Ecto neural progenitor cell (in vitro differentiated cells): ENCODE measurements at regions not wholly inside any gene's neighbourhood (a gene's known extent, or its start where the extent isn't known, plus 50 kb on each side); places are given as distances from the start of the nearest gene placed in this dataset.
"Not testable (repeated sequence)": the region's sequence is repeated elsewhere in the genome, so short reads cannot be mapped to it uniquely, and the experiment has no call there.

Source experiments
- DNase-seq: peaks from one replicate; pipeline ENCODE4 v3.0.0-alpha.2; 2018; ENCODE audit warnings: low spot score

- DNase-seq, result no peak
These were observed 808.4 kb upstream of the CITED2 start for GRCh38 chr6:140182821-140183220.

- no peak for DNase-seq
These were observed 807.4 kb upstream of the CITED2 start for GRCh38 chr6:140181876-140182275.

- no peak for DNase-seq
These were observed 805.9 kb upstream of the CITED2 start for GRCh38 chr6:140180306-140180705.

- no peak for DNase-seq
These were observed 804.5 kb upstream of the CITED2 start for GRCh38 chr6:140178935-140179334.

- DNase-seq, result no peak
These were observed 804.1 kb upstream of the CITED2 start for GRCh38 chr6:140178520-140178919.

- DNase-seq, result no peak
These were observed 801.9 kb upstream of the CITED2 start for GRCh38 chr6:140176306-140176705.

GRCh38 chr6:140175486-140175885, 801.0 kb upstream of the CITED2 start:
- DNase-seq, result no peak

- DNase-seq, result no peak
These were observed 800.1 kb upstream of the CITED2 start for GRCh38 chr6:140174524-140174923.

- no peak for DNase-seq
These were observed 793.9 kb upstream of the CITED2 start for GRCh38 chr6:140168365-140168764.

GRCh38 chr6:140160909-140161308, 786.5 kb upstream of the CITED2 start:
- no peak for DNase-seq

- no peak for DNase-seq
These were observed 786.0 kb upstream of the CITED2 start for GRCh38 chr6:140160494-140160893.

- no peak for DNase-seq
These were observed 781.7 kb upstream of the CITED2 start for GRCh38 chr6:140156131-140156530.

GRCh38 chr6:140155451-140156126, 781.1 kb upstream of the CITED2 start:
- no peak for DNase-seq

- DNase-seq, result no peak
These were observed 779.3 kb upstream of the CITED2 start for GRCh38 chr6:140153703-140154102.

- not testable (repeated sequence) for DNase-seq
These were observed 773.7 kb upstream of the CITED2 start for GRCh38 chr6:140147825-140148814.

GRCh38 chr6:140140891-140141290, 766.4 kb upstream of the CITED2 start:
- DNase-seq, result no peak

GRCh38 chr6:140138311-140139010, 764.0 kb upstream of the CITED2 start:
- no peak for DNase-seq

- no peak for DNase-seq
These were observed 759.8 kb upstream of the CITED2 start for GRCh38 chr6:140134224-140134623.

GRCh38 chr6:140130074-140130473, 755.6 kb upstream of the CITED2 start:
- DNase-seq, result no peak

- no peak for DNase-seq
These were observed 750.0 kb upstream of the CITED2 start for GRCh38 chr6:140124498-140124897.

- no peak for DNase-seq
These were observed 733.7 kb upstream of the CITED2 start for GRCh38 chr6:140108167-140108566.

- DNase-seq, result no peak
These were observed 732.8 kb upstream of the CITED2 start for GRCh38 chr6:140107216-140107615.

GRCh38 chr6:140105857-140106256, 731.4 kb upstream of the CITED2 start:
- peak; percentile 45 for DNase-seq
